K562 (cell line): ENCODE measurements at regions not wholly inside any gene's neighbourhood (a gene's known extent, or its start where the extent isn't known, plus 50 kb on each side); places are given as distances from the start of the nearest gene placed in this dataset.

ENCODE experiments used
- ATAC-seq: fragments of 200-7000 bp; cut with Tn5 transposase; 3 replicates; pipeline ENCODE4 v1.9.1; 2020; ENCODE audit warnings: moderate library complexity
- BruUV-seq: library from RNA; stranded (reverse); fragments of 400-500 nt; replicated peaks from 2 replicates; lab custom pipeline; 2021; lab: Mats Ljungman, UMichigan
- CTCF ChIA-PET: fragments of 300-600 bp; formaldehyde crosslinking; extraction: SDS; loops from one replicate; lab custom pipeline; 2021; ENCODE audit warnings: low intra/inter-chr PET ratio; lab: Yijun Ruan, JAX
- POLR2A ChIA-PET: fragments of 300-600, 350-650 bp; sonication (Branson Sonifier 250); formaldehyde crosslinking; extraction: SDS; loops from one replicate; lab custom pipeline; 2021; ENCODE audit warnings: antibody characterized with exemption, inconsistent platforms; lab: Yijun Ruan, JAX
- DNase-seq, 4 experiments: peaks; one replicate each; pipeline versions ENCODE4 v3.0.0 to v3.0.0-alpha.2; 2011 to 2018; ENCODE audit warnings: low spot score in 3 of 4, mixed read lengths in 3 of 4; ENCODE audit errors: extremely low read depth in 1 of 4
- FAIRE-seq: peaks from 2 replicates; lab custom pipeline; 2011; peaks lifted over from hg19 to GRCh38; lab: Jason Lieb, UNC
- H2AFZ ChIP-seq: 2 replicates; pipeline ENCODE4 v1.6.0; 2011; ENCODE audit warnings: low read depth, low read length, control low read depth, inconsistent platforms
- H3K27ac ChIP-seq: fragments of 200-600 bp; 3 replicates; pipeline ENCODE4 v1.8.0; 2011; ENCODE audit warnings: low read depth, mild to moderate bottlenecking, control low read depth, inconsistent platforms, low read length, moderate library complexity, mixed read lengths; ENCODE audit errors: extremely low read depth
- H3K27me3 ChIP-seq, 2 experiments: fragments of 300-600 bp in 1 of 2; 2 replicates in 1 of 2; 3 replicates in 1 of 2; pipeline versions ENCODE4 v1.6.0 to v1.8.0; 2011; ENCODE audit warnings: inconsistent platforms in 2 of 2, low read length in 2 of 2, mild to moderate bottlenecking in 1 of 2, mixed read lengths in 1 of 2, moderate library complexity in 1 of 2; ENCODE audit not compliant: control insufficient read depth in 2 of 2, insufficient read depth in 2 of 2
- H3K36me3 ChIP-seq: fragments of 300-600 bp; 3 replicates; pipeline ENCODE4 v1.8.0; 2011; ENCODE audit warnings: mild to moderate bottlenecking, low read length, inconsistent platforms; ENCODE audit not compliant: control insufficient read depth, insufficient read depth
- H3K4me1 ChIP-seq, 2 experiments: fragments of 200-600 bp in 1 of 2; replicated peaks in 1 of 2; 2 replicates in 1 of 2; 3 replicates in 1 of 2; pipeline versions ENCODE4 v1.5.1 to v1.8.0; 2011; ENCODE audit warnings: inconsistent platforms in 2 of 2, low read length in 2 of 2, mild to moderate bottlenecking in 1 of 2, mixed read lengths in 1 of 2, moderate library complexity in 1 of 2; ENCODE audit not compliant: control insufficient read depth in 2 of 2, insufficient read depth in 2 of 2
- H3K4me2 ChIP-seq: 2 replicates; pipeline ENCODE4 v1.6.1; 2011; ENCODE audit warnings: low read length, control low read depth, inconsistent platforms, mixed read lengths; ENCODE audit not compliant: insufficient read depth
- H3K4me3 ChIP-seq: fragments of 200-600 bp; sonication (generic), shearing (Covaris generic); 2 replicates; pipeline ENCODE4 v1.5.1; 2016; ENCODE audit warnings: control low read depth, inconsistent platforms
- H3K79me2 ChIP-seq: fragments of 200-600 bp; 3 replicates; pipeline ENCODE4 v1.8.0; 2011; ENCODE audit warnings: low read length, inconsistent platforms; ENCODE audit not compliant: control insufficient read depth, insufficient read depth
- H3K9ac ChIP-seq, 2 experiments: 2 replicates each; pipeline versions ENCODE4 v1.6.0 to v1.6.1; 2011; ENCODE audit warnings: low read depth in 2 of 2, low read length in 2 of 2, control low read depth in 1 of 2, inconsistent platforms in 1 of 2, mild to moderate bottlenecking in 1 of 2, mixed read lengths in 1 of 2; ENCODE audit not compliant: insufficient read depth in 1 of 2
- H3K9me1 ChIP-seq: one replicate; pipeline ENCODE4 v1.6.0; 2011; ENCODE audit warnings: inconsistent platforms, mild to moderate bottlenecking, low read length, moderate library complexity; ENCODE audit not compliant: control insufficient read depth, insufficient read depth
- H3K9me3 ChIP-seq: replicated peaks from 2 replicates; pipeline ENCODE4 v1.5.1; 2011; ENCODE audit warnings: low read depth, low read length, inconsistent platforms; ENCODE audit not compliant: control insufficient read depth, insufficient read depth
- H4K20me1 ChIP-seq: replicated peaks from 2 replicates; pipeline ENCODE4 v1.6.1; 2011; ENCODE audit warnings: low read length, inconsistent platforms, mixed read lengths; ENCODE audit not compliant: control insufficient read depth, insufficient read depth
- CREBBP ChIP-seq: IDR thresholded peaks from one replicate; pipeline ENCODE4 v1.6.1; 2012; ENCODE audit warnings: low read depth, mild to moderate bottlenecking, control low read depth, inconsistent platforms, low read length
- E2F3 ChIP-seq: fragments of 250-450 bp; sonication (Bioruptor Pico); IDR thresholded peaks from 2 replicates; pipeline ENCODE4 v1.4.0; 2020; ENCODE audit warnings: mild to moderate bottlenecking
- ELF2 ChIP-seq: fragments of 250-450 bp; sonication (Bioruptor Pico); IDR thresholded peaks from 2 replicates; pipeline ENCODE4 v1.5.0; 2021; ENCODE audit warnings: mild to moderate bottlenecking
- KLF13 ChIP-seq: fragments of 450-650 bp; IDR thresholded peaks from 2 replicates; pipeline ENCODE4 v1.6.1; 2016; ENCODE audit warnings: missing genetic modification characterization, low read depth, mild to moderate bottlenecking, missing compliant biosample characterization, moderate library complexity, borderline replicate concordance
- MAX ChIP-seq: sonication (generic); formaldehyde crosslinking; IDR thresholded peaks from 2 replicates; pipeline ENCODE4 v1.9.0; 2022; ENCODE audit warnings: mild to moderate bottlenecking, missing genetic modification reagents
- MEF2A ChIP-seq: IDR thresholded peaks from 2 replicates; pipeline ENCODE4 v1.6.1; 2011; ENCODE audit warnings: low read depth, mild to moderate bottlenecking, low read length, moderate library complexity; ENCODE audit not compliant: control insufficient read depth
- ZNF766 ChIP-seq: fragments of 200-800 bp; sonication (Bioruptor generic); conservative IDR thresholded peaks from 2 replicates; pipeline ENCODE4 v1.6.1; 2016; ENCODE audit warnings: missing genetic modification characterization, missing compliant biosample characterization
- WGBS: fragments of 100-300 bp; shearing (Covaris generic); methylation state at CpG from one replicate; pipeline ENCODE4 v1.1.6; 2016; ENCODE audit warnings: low coverage, mixed read lengths; ENCODE audit not compliant: insufficient coverage; ENCODE audit errors: missing lambda C conversion rate; 5-methylcytosine and 5-hydroxymethylcytosine counted together
- in situ Hi-C: fragments of 300-500 bp; cut with MboI; formaldehyde crosslinking; loops from 4 replicates; pipeline ENCODE4 v1.15.0; 2018; ENCODE audit warnings: inconsistent platforms, mixed read lengths
- intact Hi-C: fragments of 100-400 bp; cut with micrococcal nuclease; formaldehyde crosslinking; loops from 2 replicates; pipeline ENCODE4 v1.14.2; 2022
- TF ChIP-seq, protein P1 (sequence below): fragments of 450-650 bp; formaldehyde crosslinking; IDR thresholded peaks from 2 replicates; pipeline ENCODE4 v1.4.0; 2022; ENCODE audit warnings: missing genetic modification characterization
- TF ChIP-seq, protein P2 (sequence below): fragments of 450-650 bp; IDR thresholded peaks from 2 replicates; pipeline ENCODE4 v1.6.1; 2018; ENCODE audit not compliant: partially characterized antibody

DNA sequence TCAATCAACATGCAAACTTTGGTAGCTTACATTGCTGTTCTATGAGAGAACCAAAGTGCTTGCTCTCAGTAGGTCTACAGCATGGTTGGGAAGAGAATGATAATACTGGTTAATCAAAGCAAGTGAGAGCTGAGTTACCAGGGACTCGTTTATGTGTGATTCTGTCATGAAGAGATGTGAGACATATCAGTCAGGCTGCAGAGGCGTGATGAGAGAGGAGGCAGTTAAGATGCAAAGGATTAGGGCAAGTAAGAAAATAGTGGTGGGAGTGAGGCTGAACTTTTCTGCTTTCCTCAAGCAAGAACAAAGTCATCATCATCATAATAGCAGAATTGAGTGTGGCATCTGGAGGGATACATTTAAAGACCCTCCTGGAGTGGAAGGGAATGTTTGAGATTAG lies 86.5 kb downstream of the RPS12 start:
- no peak overlapping the region for H3K4me3 ChIP-seq
- H3K27me3 ChIP-seq = peaks cover 0 to 8% of the 10 kb centered on the region in 2 experiments; a peak in 2 of 5 replicates
- no peaks in the 10 kb centered on the region for H4K20me1 ChIP-seq
- intact Hi-C loops = no loop called here
- H3K9me1 ChIP-seq = no peaks in the 10 kb centered on the region
- DNase-seq (no peak), FAIRE-seq (no peak)
- no peaks in the 10 kb centered on the region for H3K4me1 ChIP-seq
- no TSS peak for BruUV-seq
- H3K27ac ChIP-seq = no peak overlapping the region
- TF ChIP-seq E2F3 = no peak
- TF ChIP-seq, protein P1, sequence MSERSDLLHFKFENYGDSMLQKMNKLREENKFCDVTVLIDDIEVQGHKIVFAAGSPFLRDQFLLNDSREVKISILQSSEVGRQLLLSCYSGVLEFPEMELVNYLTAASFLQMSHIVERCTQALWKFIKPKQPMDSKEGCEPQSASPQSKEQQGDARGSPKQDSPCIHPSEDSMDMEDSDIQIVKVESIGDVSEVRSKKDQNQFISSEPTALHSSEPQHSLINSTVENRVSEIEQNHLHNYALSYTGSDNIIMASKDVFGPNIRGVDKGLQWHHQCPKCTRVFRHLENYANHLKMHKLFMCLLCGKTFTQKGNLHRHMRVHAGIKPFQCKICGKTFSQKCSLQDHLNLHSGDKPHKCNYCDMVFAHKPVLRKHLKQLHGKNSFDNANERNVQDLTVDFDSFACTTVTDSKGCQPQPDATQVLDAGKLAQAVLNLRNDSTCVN (CRISPR knock-in tag) = no peak
- TF ChIP-seq CREBBP = no peak
- TF ChIP-seq KLF13 = no peak
- TF ChIP-seq ZNF766 (CRISPR knock-in tag) = no peak
- TF ChIP-seq MAX = no peak
- TF ChIP-seq MEF2A = no peak
- no peak for TF ChIP-seq ELF2 (CRISPR knock-in tag)
- TF ChIP-seq, protein P2, sequence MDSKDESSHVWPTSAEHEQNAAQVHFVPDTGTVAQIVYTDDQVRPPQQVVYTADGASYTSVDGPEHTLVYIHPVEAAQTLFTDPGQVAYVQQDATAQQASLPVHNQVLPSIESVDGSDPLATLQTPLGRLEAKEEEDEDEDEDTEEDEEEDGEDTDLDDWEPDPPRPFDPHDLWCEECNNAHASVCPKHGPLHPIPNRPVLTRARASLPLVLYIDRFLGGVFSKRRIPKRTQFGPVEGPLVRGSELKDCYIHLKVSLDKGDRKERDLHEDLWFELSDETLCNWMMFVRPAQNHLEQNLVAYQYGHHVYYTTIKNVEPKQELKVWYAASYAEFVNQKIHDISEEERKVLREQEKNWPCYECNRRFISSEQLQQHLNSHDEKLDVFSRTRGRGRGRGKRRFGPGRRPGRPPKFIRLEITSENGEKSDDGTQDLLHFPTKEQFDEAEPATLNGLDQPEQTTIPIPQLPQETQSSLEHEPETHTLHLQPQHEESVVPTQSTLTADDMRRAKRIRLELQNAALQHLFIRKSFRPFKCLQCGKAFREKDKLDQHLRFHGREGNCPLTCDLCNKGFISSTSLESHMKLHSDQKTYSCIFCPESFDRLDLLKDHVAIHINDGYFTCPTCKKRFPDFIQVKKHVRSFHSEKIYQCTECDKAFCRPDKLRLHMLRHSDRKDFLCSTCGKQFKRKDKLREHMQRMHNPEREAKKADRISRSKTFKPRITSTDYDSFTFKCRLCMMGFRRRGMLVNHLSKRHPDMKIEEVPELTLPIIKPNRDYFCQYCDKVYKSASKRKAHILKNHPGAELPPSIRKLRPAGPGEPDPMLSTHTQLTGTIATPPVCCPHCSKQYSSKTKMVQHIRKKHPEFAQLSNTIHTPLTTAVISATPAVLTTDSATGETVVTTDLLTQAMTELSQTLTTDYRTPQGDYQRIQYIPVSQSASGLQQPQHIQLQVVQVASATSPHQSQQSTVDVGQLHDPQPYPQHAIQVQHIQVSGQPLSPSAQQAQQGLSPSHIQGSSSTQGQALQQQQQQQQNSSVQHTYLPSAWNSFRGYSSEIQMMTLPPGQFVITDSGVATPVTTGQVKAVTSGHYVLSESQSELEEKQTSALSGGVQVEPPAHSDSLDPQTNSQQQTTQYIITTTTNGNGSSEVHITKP = no peak
- TF ChIP-seq, all 486 proteins: peak for 0
- H3K9ac ChIP-seq = no peak overlapping the region
- ATAC-seq = no peak
- WGBS = 0% methylated on average over 2 of the region's 2 CpGs
- ChIA-PET CTCF (no interaction called here), POLR2A (no interaction called here)
- H3K4me2 ChIP-seq = no peak overlapping the region
- H3K36me3 ChIP-seq = no peaks in the 10 kb centered on the region
- H3K9me3 ChIP-seq = no peaks in the 10 kb centered on the region
- H3K79me2 ChIP-seq = no peaks in the 10 kb centered on the region
- in situ Hi-C loops = no loop called here
- H2AFZ ChIP-seq = no peak overlapping the region
